A673 (cell line): ENCODE measurements at regions not wholly inside any gene's neighbourhood (a gene's known extent, or its start where the extent isn't known, plus 50 kb on each side); places are given as distances from the start of the nearest gene placed in this dataset.

ENCODE experiments used
- BruUV-seq: library from RNA; stranded (reverse); fragments of 400-500 nt; replicated peaks from 2 replicates; lab custom pipeline; 2021; lab: Mats Ljungman, UMichigan
- CTCF ChIA-PET: fragments of 300-600 bp; sonication (Branson Sonifier 250); formaldehyde crosslinking; loops from one replicate; lab custom pipeline; 2022; ENCODE audit warnings: antibody characterized with exemption; lab: Charles Lee
- POLR2A ChIA-PET: fragments of 300-600 bp; sonication (Branson Sonifier 250); formaldehyde crosslinking; loops from one replicate; lab custom pipeline; 2022; ENCODE audit warnings: antibody characterized with exemption; ENCODE audit not compliant: low non-redundant PET; lab: Charles Lee
- DNase-seq: peaks from one replicate; pipeline ENCODE4 v3.0.0-alpha.2; 2015; ENCODE audit warnings: low spot score
- H3K27ac ChIP-seq: fragments of 200-600 bp; sonication (generic); 2 replicates; pipeline ENCODE4 v1.5.1; 2016; ENCODE audit warnings: mixed run types, low read depth, mild to moderate bottlenecking, mixed read lengths, antibody characterized with exemption, low read length; ENCODE audit not compliant: poor library complexity, severe bottlenecking
- H3K27me3 ChIP-seq: fragments of 200-600 bp; sonication (generic); replicated peaks from 2 replicates; pipeline ENCODE4 v1.6.1; 2017; ENCODE audit warnings: mixed run types, low read depth, mild to moderate bottlenecking, mixed read lengths, antibody characterized with exemption, low read length; ENCODE audit not compliant: insufficient read depth, poor library complexity
- H3K36me3 ChIP-seq: fragments of 200-600 bp; sonication (generic); 2 replicates; pipeline ENCODE4 v1.6.1; 2016; ENCODE audit warnings: mixed run types, mild to moderate bottlenecking, mixed read lengths, antibody characterized with exemption, low read length; ENCODE audit not compliant: insufficient read depth, poor library complexity, severe bottlenecking
- H3K4me1 ChIP-seq: fragments of 200-600 bp; sonication (generic); 2 replicates; pipeline ENCODE4 v1.6.1; 2017; ENCODE audit warnings: mixed run types, mild to moderate bottlenecking, mixed read lengths, antibody characterized with exemption, low read length; ENCODE audit not compliant: insufficient read depth, poor library complexity, severe bottlenecking
- H3K4me3 ChIP-seq: fragments of 200-600 bp; sonication (generic); 2 replicates; pipeline ENCODE4 v1.5.1; 2016; ENCODE audit warnings: low read depth, mixed run types, mild to moderate bottlenecking, mixed read lengths, low read length; ENCODE audit not compliant: poor library complexity, severe bottlenecking
- H3K9me3 ChIP-seq: fragments of 200-600 bp; sonication (generic); 2 replicates; pipeline ENCODE4 v1.6.1; 2016; ENCODE audit warnings: mixed run types, low read depth, mild to moderate bottlenecking, mixed read lengths, antibody characterized with exemption, low read length; ENCODE audit not compliant: poor library complexity, severe bottlenecking
- CTCF ChIP-seq: fragments of 300-800, 200-600 bp; sonication (generic); conservative IDR thresholded peaks from 2 replicates; pipeline ENCODE4 v1.5.1; 2017; ENCODE audit warnings: low read depth, mild to moderate bottlenecking, antibody characterized with exemption, low read length, moderate library complexity, mixed read lengths
- EZH2 ChIP-seq: fragments of 200-600 bp; sonication (generic); IDR thresholded peaks from 2 replicates; pipeline ENCODE4 v1.6.1; 2017; ENCODE audit warnings: borderline replicate concordance, low read depth, mild to moderate bottlenecking, mixed read lengths, antibody characterized with exemption, low read length; ENCODE audit not compliant: poor library complexity, severe bottlenecking
- intact Hi-C: fragments of 100-400 bp; cut with micrococcal nuclease; formaldehyde crosslinking; loops from one replicate; pipeline ENCODE4 v1.10.0; 2022; ENCODE audit not compliant: unreplicated experiment

- ChIA-PET CTCF (no interaction called here), POLR2A (no interaction called here)
- H3K9me3 ChIP-seq: no peaks in the 10 kb centered on the region
- H3K27me3 ChIP-seq: no peaks in the 10 kb centered on the region
- no peaks in the 10 kb centered on the region for H3K36me3 ChIP-seq
- no peak overlapping the region for H3K27ac ChIP-seq
- intact Hi-C loops: no loop called here
- no peak overlapping the region for H3K4me3 ChIP-seq
- no TSS peak for BruUV-seq
- DNase-seq: no peak
- no peaks in the 10 kb centered on the region for H3K4me1 ChIP-seq
- TF ChIP-seq CTCF: no peak
- no peak for TF ChIP-seq EZH2
Measured at GRCh38 chr5:161134956-161135355, 282.9 kb upstream of the ATP10B start.

- Histone ChIP-seq H3K36me3 (no peaks in the 10 kb centered on the region), H3K27ac (no peak overlapping the region), H3K4me1 (no peaks in the 10 kb centered on the region), H3K27me3 (no peaks in the 10 kb centered on the region), H3K9me3 (no peaks in the 10 kb centered on the region), H3K4me3 (no peak overlapping the region)
- ChIA-PET CTCF (no interaction called here), POLR2A (no interaction called here)
- TF ChIP-seq EZH2 (no peak), CTCF (no peak)
- BruUV-seq: no TSS peak
- intact Hi-C loops: no loop called here
- no peak for DNase-seq
Measured at GRCh38 chr5:161134083-161134482, 282.1 kb upstream of the ATP10B start.

GRCh38 chr5:161115941-161116340 is 263.9 kb upstream of the ATP10B start:
- Histone ChIP-seq H3K36me3 (no peaks in the 10 kb centered on the region), H3K4me1 (no peaks in the 10 kb centered on the region), H3K4me3 (no peak overlapping the region), H3K27ac (no peak overlapping the region), H3K27me3 (no peaks in the 10 kb centered on the region), H3K9me3 (no peaks in the 10 kb centered on the region)
- TF ChIP-seq EZH2 (no peak), CTCF (no peak)
- DNase-seq: no peak
- ChIA-PET POLR2A (no interaction called here), CTCF (no interaction called here)
- intact Hi-C loops: no loop called here
- BruUV-seq: no TSS peak
